GM06990 (cell line): ENCODE measurements at regions not wholly inside any gene's neighbourhood (a gene's known extent, or its start where the extent isn't known, plus 50 kb on each side); places are given as distances from the start of the nearest gene placed in this dataset.

Experiments
- DNase-seq: peaks from one replicate; pipeline ENCODE4 v3.0.0-alpha.2; 2011; ENCODE audit not compliant: insufficient read length; ENCODE audit errors: extremely low read depth
- H3K27me3 ChIP-seq: replicated peaks from 2 replicates; pipeline ENCODE4 v1.6.0; 2011; ENCODE audit warnings: low read length; ENCODE audit not compliant: control insufficient read depth, insufficient read depth
- H3K36me3 ChIP-seq: 2 replicates; pipeline ENCODE4 v1.5.1; 2011; ENCODE audit warnings: low read length; ENCODE audit not compliant: control insufficient read depth, insufficient read depth
- H3K4me3 ChIP-seq: replicated peaks from 2 replicates; pipeline ENCODE4 v1.5.1; 2011; ENCODE audit warnings: low read depth, mild to moderate bottlenecking, control low read depth, low read length
- CTCF ChIP-seq: IDR thresholded peaks from 2 replicates; pipeline ENCODE4 v1.5.1; 2011; ENCODE audit warnings: low read length, control low read depth, mild to moderate bottlenecking, inconsistent platforms; ENCODE audit not compliant: insufficient read depth, poor library complexity, severe bottlenecking

- DNase-seq, result no peak
- Histone ChIP-seq H3K36me3 (no peaks in the 10 kb centered on the region), H3K4me3 (no peak overlapping the region), H3K27me3 (no peaks in the 10 kb centered on the region)
- no peak for TF ChIP-seq CTCF
These were observed 229.9 kb upstream of the NR4A3 start for GRCh38 chr9:99591770-99592169.

- H3K36me3 ChIP-seq, result no peaks in the 10 kb centered on the region
- no peak for TF ChIP-seq CTCF
- H3K27me3 ChIP-seq, result no peaks in the 10 kb centered on the region
- H3K4me3 ChIP-seq, result no peak overlapping the region
- no peak for DNase-seq
These were observed 228.7 kb upstream of the NR4A3 start for GRCh38 chr9:99592834-99593574.

- TF ChIP-seq CTCF, result no peak
- no peaks in the 10 kb centered on the region for H3K36me3 ChIP-seq
- no peak for DNase-seq
- no peak overlapping the region for H3K4me3 ChIP-seq
- no peaks in the 10 kb centered on the region for H3K27me3 ChIP-seq
These were observed 228.1 kb upstream of the NR4A3 start for GRCh38 chr9:99593610-99594009.

- no peak for DNase-seq
- Histone ChIP-seq H3K27me3 (no peaks in the 10 kb centered on the region), H3K36me3 (no peaks in the 10 kb centered on the region), H3K4me3 (no peak overlapping the region)
- no peak for TF ChIP-seq CTCF
These were observed 227.5 kb upstream of the NR4A3 start for GRCh38 chr9:99594056-99594780.

- peak; percentile 45 for DNase-seq
- Histone ChIP-seq H3K4me3 (no peak overlapping the region), H3K27me3 (no peaks in the 10 kb centered on the region), H3K36me3 (no peaks in the 10 kb centered on the region)
- no peak for TF ChIP-seq CTCF
These were observed 225.9 kb upstream of the NR4A3 start for GRCh38 chr9:99595796-99596195.
